Adrenal gland (tissue), 9 donors: ENCODE measurements at regions not wholly inside any gene's neighbourhood (a gene's known extent, or its start where the extent isn't known, plus 50 kb on each side); places are given as distances from the start of the nearest gene placed in this dataset.

Source experiments
- DNase-seq, 7 donors: peaks; one replicate each; pipeline ENCODE4 v3.0.0-alpha.2; 2019 to 2020
- H3K27ac ChIP-seq, 5 donors: fragments of 200-600 bp; sonication (generic) in 4 of 5; 1 replicate in 3 of 5; 2 replicates in 2 of 5; pipeline versions ENCODE4 v1.5.1 to v1.8.0; 2016 to 2020; ENCODE audit warnings: mild to moderate bottlenecking in 1 of 5
- H3K27me3 ChIP-seq: fragments of 200-600 bp; 2 replicates; pipeline ENCODE4 v1.8.0; 2021
- H3K36me3 ChIP-seq, 2 donors: fragments of 200-600 bp; replicated peaks in 1 of 2; 1 replicate in 1 of 2; 2 replicates in 1 of 2; pipeline versions ENCODE4 v1.5.1 to v1.8.0; 2018 to 2022
- H3K4me1 ChIP-seq, 2 donors: fragments of 200-600 bp; replicated peaks in 1 of 2; 1 replicate in 1 of 2; 2 replicates in 1 of 2; pipeline versions ENCODE4 v1.5.1 to v1.8.0; 2018 to 2021
- H3K4me3 ChIP-seq, 4 donors: fragments of 200-600 bp; sonication (generic) in 3 of 4; one replicate each; pipeline ENCODE4 v1.5.1; 2016 to 2018
- H3K9me3 ChIP-seq, 3 donors: fragments of 200-600 bp; sonication (generic) in 1 of 3; replicated peaks in 1 of 3; 1 replicate in 2 of 3; 2 replicates in 1 of 3; pipeline versions ENCODE4 v1.5.1 to v1.8.0; 2016 to 2021
- CTCF ChIP-seq, 6 experiments: fragments of 450-650 bp in 4 of 6; fragments of 200-600 bp in 2 of 6; sonication (generic) in 1 of 6; IDR thresholded peaks; 1 replicate in 5 of 6; 2 replicates in 1 of 6; pipeline versions ENCODE4 v1.5.1 to v1.8.0; 2016 to 2021; ENCODE audit warnings: antibody characterized with exemption in 6 of 6, mild to moderate bottlenecking in 2 of 6, moderate library complexity in 1 of 6
- POLR2A ChIP-seq, 2 donors: fragments of 450-650 bp; IDR thresholded peaks; one replicate each; pipeline ENCODE4 v1.6.1; 2017; ENCODE audit warnings: antibody characterized with exemption in 2 of 2, mild to moderate bottlenecking in 2 of 2, moderate library complexity in 1 of 2
- WGBS, 4 donors: extraction: QIAGEN DNeasy Blood & Tissue Kit in 2 of 4; methylation state at CpG; one replicate each; pipeline versions ENCODE4 v1.1.5 to v1.1.7; 2013 to 2017; 5-methylcytosine and 5-hydroxymethylcytosine counted together
- intact Hi-C, 2 donors: fragments of 100-400 bp; cut with DNase I; formaldehyde crosslinking; loops; one replicate each; pipeline versions ENCODE4 v1.14.1 to v1.15.0; 2022 to 2023
- donor health status: healthy with polysubstance abuse.
- donor health status: Bipolar disorder and iron deficiency.
- donor health status: DM: yes; HTN: yes; CAD: no.
- donor health status: DM: no; HTN: no; CAD: no.
- donor health status: DM: no; HTN: no; CAD: no.

DNA sequence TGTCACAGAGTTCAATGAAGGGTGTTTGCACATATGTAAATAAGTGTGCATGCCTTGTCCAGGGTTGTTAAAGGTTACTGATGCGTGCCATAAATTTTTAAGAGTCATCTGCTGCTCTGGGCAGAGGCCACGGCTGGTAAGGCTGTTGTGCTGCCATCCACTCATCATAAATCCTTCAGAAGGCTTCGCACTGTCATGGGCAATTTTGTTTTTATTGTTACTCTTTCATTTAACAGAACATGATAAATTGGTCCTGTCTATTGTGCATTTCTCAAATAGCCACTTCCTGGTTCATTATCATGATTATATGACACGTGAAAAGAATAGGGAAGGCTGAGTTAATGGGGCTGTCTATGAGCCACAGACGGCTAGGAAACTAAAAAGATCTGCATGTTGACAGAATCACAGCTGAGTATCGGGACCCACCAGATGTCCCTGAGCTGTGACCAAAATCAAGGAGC is 634.3 kb upstream of the SOX11 start:
- no peaks in the 10 kb centered on the region for H3K27me3 ChIP-seq
- no peak overlapping the region for H3K4me3 ChIP-seq
- intact Hi-C loops: no loop called here
- 49 to 55% (median 54%) methylated on average over 6 of the region's 6 CpGs for WGBS, 4 donors
- DNase-seq: no peak
- H3K4me1 ChIP-seq: no peaks in the 10 kb centered on the region
- no peak overlapping the region for H3K27ac ChIP-seq
- no peaks in the 10 kb centered on the region for H3K9me3 ChIP-seq
- H3K36me3 ChIP-seq: no peaks in the 10 kb centered on the region
- TF ChIP-seq POLR2A (IDR thresholded peaks at IDR 0.05) (no peak), CTCF (IDR thresholded peaks at IDR 0.05) (no peak)

- no peak for DNase-seq
- no peak overlapping the region for H3K27ac ChIP-seq
- 83 to 100% (median 88%) methylated on average over 1 of the region's 1 CpG for WGBS, 4 donors
- intact Hi-C loops: no loop called here
- H3K4me1 ChIP-seq: no peaks in the 10 kb centered on the region
- no peak overlapping the region for H3K4me3 ChIP-seq
- no peaks in the 10 kb centered on the region for H3K36me3 ChIP-seq
- H3K27me3 ChIP-seq: no peaks in the 10 kb centered on the region
- no peak for TF ChIP-seq POLR2A (IDR thresholded peaks at IDR 0.05)
- H3K9me3 ChIP-seq: no peaks in the 10 kb centered on the region
Observed at GRCh38 chr2:5060956-5061355, 631.2 kb upstream of the SOX11 start.

- Histone ChIP-seq H3K27ac (no peak overlapping the region), H3K4me1 (no peaks in the 10 kb centered on the region), H3K9me3 (no peaks in the 10 kb centered on the region), H3K27me3 (no peaks in the 10 kb centered on the region), H3K36me3 (no peaks in the 10 kb centered on the region), H3K4me3 (no peak overlapping the region)
- intact Hi-C loops: no loop called here
- 55 to 66% (median 61%) methylated on average over 5 of the region's 5 CpGs for WGBS, 4 donors
- no peak for TF ChIP-seq POLR2A (IDR thresholded peaks at IDR 0.05)
- no peak for TF ChIP-seq CTCF (IDR thresholded peaks at IDR 0.05)
- no peak for DNase-seq
Observed at GRCh38 chr2:5064687-5065086, 627.5 kb upstream of the SOX11 start.

DNA sequence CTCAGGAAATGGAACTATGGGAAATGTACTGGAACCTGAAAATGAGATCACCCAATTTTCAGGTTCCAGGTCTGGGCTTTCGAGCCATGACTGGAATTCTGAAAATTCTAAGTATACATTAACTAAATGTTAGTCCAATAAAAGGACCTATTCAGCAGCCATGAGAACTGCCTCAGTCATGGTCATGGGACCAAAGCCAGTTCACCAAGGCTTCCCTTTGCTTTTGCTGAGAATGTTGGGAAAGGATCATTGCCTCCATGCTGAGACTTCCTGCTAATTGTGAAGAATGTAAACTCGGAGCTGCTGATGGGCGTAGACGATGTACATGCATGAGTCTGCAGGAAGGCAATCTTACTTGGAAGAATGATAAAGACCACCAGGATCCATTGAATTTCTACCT is 624.4 kb upstream of the SOX11 start:
- 80 to 91% (median 85%) methylated on average over 4 of the region's 4 CpGs for WGBS, 4 donors
- DNase-seq: no peak
- Histone ChIP-seq H3K4me1 (no peaks in the 10 kb centered on the region), H3K27me3 (no peaks in the 10 kb centered on the region), H3K27ac (no peak overlapping the region), H3K9me3 (no peaks in the 10 kb centered on the region), H3K4me3 (no peak overlapping the region), H3K36me3 (no peaks in the 10 kb centered on the region)
- TF ChIP-seq CTCF (IDR thresholded peaks at IDR 0.05): no peak
- TF ChIP-seq POLR2A (IDR thresholded peaks at IDR 0.05): no peak
- intact Hi-C loops: no loop called here

DNA sequence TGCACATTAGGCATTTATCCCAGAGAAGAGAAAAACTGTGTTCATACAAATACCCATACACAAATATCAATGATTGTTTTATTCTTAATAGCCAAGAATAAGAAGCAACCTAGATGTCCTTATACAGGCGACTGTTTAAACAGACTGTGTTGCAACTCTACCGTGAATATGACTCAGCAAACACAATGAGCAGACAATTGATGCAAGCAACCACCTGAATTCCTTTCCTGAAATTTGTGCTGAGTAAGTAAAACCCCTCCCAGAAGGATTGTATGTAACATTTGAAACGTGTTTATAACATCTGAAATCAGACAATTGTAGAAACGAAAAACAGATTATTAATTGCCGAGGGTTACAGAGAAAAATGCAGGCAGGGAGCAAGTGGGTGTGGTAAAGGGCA is 621.9 kb upstream of the SOX11 start:
- WGBS, 4 donors: 58 to 70% (median 62%) methylated on average over 5 of the region's 5 CpGs
- no peaks in the 10 kb centered on the region for H3K4me1 ChIP-seq
- H3K27ac ChIP-seq: no peak overlapping the region
- H3K4me3 ChIP-seq: no peak overlapping the region
- TF ChIP-seq CTCF (IDR thresholded peaks at IDR 0.05) (no peak), POLR2A (IDR thresholded peaks at IDR 0.05) (no peak)
- no peaks in the 10 kb centered on the region for H3K9me3 ChIP-seq
- no peaks in the 10 kb centered on the region for H3K27me3 ChIP-seq
- intact Hi-C loops: no loop called here
- H3K36me3 ChIP-seq: no peaks in the 10 kb centered on the region
- DNase-seq: no peak
